ENCODE measurements at regions not wholly inside any gene's neighbourhood (a gene's known extent, or its start where the extent isn't known, plus 50 kb on each side); places are given as distances from the start of the nearest gene placed in this dataset.

DNA sequence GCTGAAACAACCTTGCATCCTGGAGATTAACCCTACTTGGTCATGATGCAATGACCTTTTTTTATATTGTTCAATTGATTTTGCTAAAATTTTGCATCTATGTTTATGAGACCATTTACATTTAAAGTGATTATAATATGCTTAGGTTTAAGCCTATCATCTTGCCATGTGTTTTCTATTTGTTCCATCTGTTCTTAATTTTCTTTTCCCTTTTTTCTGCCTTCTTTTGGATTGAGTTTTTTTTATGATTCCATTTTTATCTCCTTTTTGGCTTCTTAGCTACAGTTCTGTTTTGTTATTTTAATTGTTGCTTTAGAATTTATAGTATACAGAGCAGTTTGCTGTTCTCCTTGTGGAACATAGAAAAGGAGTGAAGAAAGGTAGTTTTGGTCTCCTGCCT lies 385.1 kb upstream of the USP24 start:
- Histone ChIP-seq H3K9me3 (ENCODE audit: control insufficient read depth, insufficient read depth, low read length) (no peaks in the 10 kb centered on the region), H3K4me1 (ENCODE audit: control insufficient read depth, insufficient read depth, low read length) (no peaks in the 10 kb centered on the region), H3K27ac (ENCODE audit: low read length) (no peak overlapping the region), H3K36me3 (ENCODE audit: control insufficient read depth, insufficient read depth, low read length) (no peaks in the 10 kb centered on the region), H3K4me3 (ENCODE audit: low read length) (no peak overlapping the region), H3K27me3 (ENCODE audit: control insufficient read depth, insufficient read depth, low read length) (no peaks in the 10 kb centered on the region)
- no peak for TF ChIP-seq CTCF (IDR thresholded peaks at IDR 0.05)
- Mint-ChIP-seq H3K9me3 (peaks cover 3 to 4% of the 10 kb centered on the region in 2 donors), H3K27ac (no peak overlapping the region), H3K36me3 (peaks cover 7% of the 10 kb centered on the region), H3K27me3 (ENCODE audit: low read depth in 2 of 2) (peaks cover 17 to 60% of the 10 kb centered on the region in 2 donors), H3K4me3 (no peak overlapping the region), H3K4me1 (no peaks in the 10 kb centered on the region)
- no peak for ATAC-seq
- DNase-seq = no peak
- intact Hi-C loops (cut with micrococcal nuclease) = no loop called here

DNA sequence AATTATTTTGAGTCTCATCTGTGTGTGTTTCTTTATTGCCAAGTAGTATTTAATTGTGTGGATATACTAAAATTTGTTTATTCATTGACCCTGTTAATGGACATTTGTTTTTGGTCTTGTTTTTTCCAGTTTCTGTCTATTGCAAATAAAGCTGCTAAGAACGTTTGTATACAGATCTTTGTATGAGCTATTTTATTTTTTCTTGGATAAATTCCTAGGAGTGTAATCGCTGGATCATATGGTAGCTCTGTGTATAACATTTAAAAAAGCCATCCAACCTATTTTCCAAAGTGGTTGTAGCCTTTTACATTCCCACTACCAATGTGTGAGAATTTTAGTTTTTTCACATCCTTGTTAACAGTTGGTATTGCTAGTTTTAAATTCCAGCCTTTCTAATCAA lies 382.7 kb upstream of the USP24 start:
- Histone ChIP-seq H3K27ac (ENCODE audit: low read length) (no peak overlapping the region), H3K4me3 (ENCODE audit: low read length) (no peak overlapping the region), H3K27me3 (ENCODE audit: control insufficient read depth, insufficient read depth, low read length) (no peaks in the 10 kb centered on the region), H3K9me3 (ENCODE audit: control insufficient read depth, insufficient read depth, low read length) (no peaks in the 10 kb centered on the region), H3K4me1 (ENCODE audit: control insufficient read depth, insufficient read depth, low read length) (no peaks in the 10 kb centered on the region), H3K36me3 (ENCODE audit: control insufficient read depth, insufficient read depth, low read length) (no peaks in the 10 kb centered on the region)
- Mint-ChIP-seq H3K4me3 (no peak overlapping the region), H3K27ac (no peak overlapping the region), H3K4me1 (no peaks in the 10 kb centered on the region), H3K36me3 (peaks cover 7% of the 10 kb centered on the region), H3K27me3 (ENCODE audit: low read depth in 2 of 2) (peaks cover 19 to 58% of the 10 kb centered on the region in 2 donors), H3K9me3 (peaks cover 3 to 4% of the 10 kb centered on the region in 2 donors)
- intact Hi-C loops (cut with micrococcal nuclease) = no loop called here
- WGBS (ENCODE audit: insufficient coverage) = no CpG with 5 or more reads among the region's 2 CpGs
- DNase-seq = no peak
- ATAC-seq = no peak
- TF ChIP-seq CTCF (IDR thresholded peaks at IDR 0.05) = no peak

GRCh38 chr1:55594701-55595100 lies 379.5 kb upstream of the USP24 start:
- no peaks in the 10 kb centered on the region for H3K4me1 Mint-ChIP-seq
- intact Hi-C loops (cut with micrococcal nuclease) = no loop called here
- H3K27ac Mint-ChIP-seq = no peak overlapping the region
- Histone ChIP-seq H3K27ac (ENCODE audit: low read length) (no peak overlapping the region), H3K36me3 (ENCODE audit: control insufficient read depth, insufficient read depth, low read length) (no peaks in the 10 kb centered on the region), H3K27me3 (ENCODE audit: control insufficient read depth, insufficient read depth, low read length) (no peaks in the 10 kb centered on the region), H3K4me1 (ENCODE audit: control insufficient read depth, insufficient read depth, low read length) (no peaks in the 10 kb centered on the region), H3K4me3 (ENCODE audit: low read length) (no peak overlapping the region), H3K9me3 (ENCODE audit: control insufficient read depth, insufficient read depth, low read length) (no peaks in the 10 kb centered on the region)
- peaks cover 7% of the 10 kb centered on the region for H3K36me3 Mint-ChIP-seq
- H3K9me3 Mint-ChIP-seq = peaks cover 3 to 4% of the 10 kb centered on the region in 2 donors
- 82% methylated on average over 4 of the region's 4 CpGs for WGBS (ENCODE audit: insufficient coverage)
- H3K4me3 Mint-ChIP-seq = no peak overlapping the region
- TF ChIP-seq CTCF (IDR thresholded peaks at IDR 0.05) = no peak
- DNase-seq = no peak
- ATAC-seq = no peak
- peaks cover 16 to 43% of the 10 kb centered on the region in 2 donors for H3K27me3 Mint-ChIP-seq (ENCODE audit: low read depth in 2 of 2)

- peaks cover 15 to 32% of the 10 kb centered on the region in 2 donors for H3K27me3 Mint-ChIP-seq (ENCODE audit: low read depth in 2 of 2)
- H3K4me1 ChIP-seq (ENCODE audit: control insufficient read depth, insufficient read depth, low read length) = no peaks in the 10 kb centered on the region
- H3K9me3 Mint-ChIP-seq = peaks cover 3 to 4% of the 10 kb centered on the region in 2 donors
- H3K36me3 Mint-ChIP-seq = peaks cover 7% of the 10 kb centered on the region
- H3K36me3 ChIP-seq (ENCODE audit: control insufficient read depth, insufficient read depth, low read length) = no peaks in the 10 kb centered on the region
- no peaks in the 10 kb centered on the region for H3K9me3 ChIP-seq (ENCODE audit: control insufficient read depth, insufficient read depth, low read length)
- no peak overlapping the region for H3K27ac ChIP-seq (ENCODE audit: low read length)
- H3K4me3 Mint-ChIP-seq = no peak overlapping the region
- no peaks in the 10 kb centered on the region for H3K27me3 ChIP-seq (ENCODE audit: control insufficient read depth, insufficient read depth, low read length)
- H3K4me1 Mint-ChIP-seq = no peaks in the 10 kb centered on the region
- intact Hi-C loops (cut with micrococcal nuclease) = no loop called here
- ATAC-seq = no peak
- H3K27ac Mint-ChIP-seq = no peak overlapping the region
- H3K4me3 ChIP-seq (ENCODE audit: low read length) = no peak overlapping the region
- no peak for DNase-seq
- TF ChIP-seq CTCF (IDR thresholded peaks at IDR 0.05) = no peak
Measured at GRCh38 chr1:55593298-55593697, 378.1 kb upstream of the USP24 start.
